ENCODE measurements at regions not wholly inside any gene's neighbourhood (a gene's known extent, or its start where the extent isn't known, plus 50 kb on each side); places are given as distances from the start of the nearest gene placed in this dataset.

DNA sequence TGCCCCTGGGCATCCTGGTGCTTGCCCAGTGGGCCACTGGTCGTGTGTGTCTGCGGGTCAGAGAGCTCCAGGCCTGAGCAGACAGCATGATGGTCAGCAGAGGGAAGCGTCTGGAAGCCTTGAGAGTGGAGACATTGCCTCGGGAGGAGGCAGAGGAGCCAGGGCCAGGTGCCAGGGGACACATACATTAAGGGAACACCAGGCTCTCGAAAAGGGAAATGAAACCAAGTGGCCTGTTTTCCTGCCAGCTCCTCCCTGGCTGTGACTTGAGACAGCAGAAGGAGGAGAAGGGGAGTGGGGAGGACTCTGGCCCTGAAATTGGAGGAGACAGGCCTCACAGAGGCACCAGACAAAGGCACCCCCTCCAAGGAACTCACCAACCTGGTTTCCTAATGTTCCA lies 62.4 kb upstream of the LRP8 start:
- intact Hi-C loops (cut with micrococcal nuclease; ENCODE audit: unreplicated experiment) = loop anchor here (10.0 kb wide), 1 partner anchor 65 kb away; the partner anchor contains the start of gene LRP8
- CTCF ChIA-PET = interaction anchor here (0.7 to 1.3 kb wide), 2 partner anchors 112 to 114 kb away, joined by 3 to 5 read pairs; no protein-coding TSS in a partner anchor
- H3K27ac Mint-ChIP-seq (ENCODE audit: unreplicated experiment) = no peak overlapping the region
- no peaks in the 10 kb centered on the region for H3K9me3 ChIP-seq
- H3K27me3 ChIP-seq (replicated peaks; ENCODE audit: control insufficient read depth, insufficient read depth, low read length) = no peaks in the 10 kb centered on the region
- no peak overlapping the region for H3K4me3 Mint-ChIP-seq (ENCODE audit: unreplicated experiment)
- no peaks in the 10 kb centered on the region for H3K4me1 Mint-ChIP-seq (ENCODE audit: low read depth, unreplicated experiment)
- TF ChIP-seq, protein P1, sequence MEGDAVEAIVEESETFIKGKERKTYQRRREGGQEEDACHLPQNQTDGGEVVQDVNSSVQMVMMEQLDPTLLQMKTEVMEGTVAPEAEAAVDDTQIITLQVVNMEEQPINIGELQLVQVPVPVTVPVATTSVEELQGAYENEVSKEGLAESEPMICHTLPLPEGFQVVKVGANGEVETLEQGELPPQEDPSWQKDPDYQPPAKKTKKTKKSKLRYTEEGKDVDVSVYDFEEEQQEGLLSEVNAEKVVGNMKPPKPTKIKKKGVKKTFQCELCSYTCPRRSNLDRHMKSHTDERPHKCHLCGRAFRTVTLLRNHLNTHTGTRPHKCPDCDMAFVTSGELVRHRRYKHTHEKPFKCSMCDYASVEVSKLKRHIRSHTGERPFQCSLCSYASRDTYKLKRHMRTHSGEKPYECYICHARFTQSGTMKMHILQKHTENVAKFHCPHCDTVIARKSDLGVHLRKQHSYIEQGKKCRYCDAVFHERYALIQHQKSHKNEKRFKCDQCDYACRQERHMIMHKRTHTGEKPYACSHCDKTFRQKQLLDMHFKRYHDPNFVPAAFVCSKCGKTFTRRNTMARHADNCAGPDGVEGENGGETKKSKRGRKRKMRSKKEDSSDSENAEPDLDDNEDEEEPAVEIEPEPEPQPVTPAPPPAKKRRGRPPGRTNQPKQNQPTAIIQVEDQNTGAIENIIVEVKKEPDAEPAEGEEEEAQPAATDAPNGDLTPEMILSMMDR (IDR thresholded peaks at IDR 0.05; ENCODE audit: insufficient read depth in 1 of 2, low read depth in 1 of 2, low read length in 1 of 2, severe bottlenecking in 1 of 2, unreplicated experiment in 1 of 2) = no peak
- H3K4me1 ChIP-seq = no peaks in the 10 kb centered on the region
- no peak overlapping the region for H3K4me3 ChIP-seq (ENCODE audit: low read depth, low read length)
- POLR2A ChIA-PET = no interaction called here
- no peak for DNase-seq
- H3K36me3 Mint-ChIP-seq (ENCODE audit: insufficient read depth, unreplicated experiment) = no peaks in the 10 kb centered on the region
- no peaks in the 10 kb centered on the region for H3K36me3 ChIP-seq (ENCODE audit: control insufficient read depth, insufficient read depth, low read length)
- peaks cover 9% of the 10 kb centered on the region for H3K9me3 Mint-ChIP-seq (ENCODE audit: unreplicated experiment)
- BruUV-seq (replicated peaks) = no TSS peak
- peaks cover 3% of the 10 kb centered on the region for H3K27me3 Mint-ChIP-seq (ENCODE audit: insufficient read depth, unreplicated experiment)

DNA sequence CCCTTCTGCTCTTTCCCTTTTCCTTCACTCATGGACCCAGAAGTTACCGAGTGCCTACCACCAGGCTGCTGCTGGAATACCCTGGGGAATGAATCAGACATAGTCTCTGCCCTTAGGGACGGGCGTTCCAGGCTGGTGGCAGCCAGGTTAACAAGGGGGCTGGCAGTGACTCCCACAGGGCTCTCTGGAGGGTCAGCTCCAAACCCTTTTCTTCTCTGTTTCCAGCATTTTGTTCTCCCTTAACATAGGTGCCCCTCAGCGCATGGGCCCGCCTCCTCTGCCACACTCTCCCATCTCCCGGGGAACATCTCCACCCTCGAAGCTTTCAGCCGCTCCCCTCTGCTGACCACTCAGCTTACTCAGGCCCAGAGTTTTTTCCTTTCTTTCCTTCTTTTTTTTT lies 62.9 kb upstream of the LRP8 start:
- TF ChIP-seq, protein P1 (IDR thresholded peaks at IDR 0.05; ENCODE audit: insufficient read depth in 1 of 2, low read depth in 1 of 2, low read length in 1 of 2, severe bottlenecking in 1 of 2, unreplicated experiment in 1 of 2) = no peak
- BruUV-seq (replicated peaks) = no TSS peak
- peaks cover 5% of the 10 kb centered on the region for H3K27me3 Mint-ChIP-seq (ENCODE audit: insufficient read depth, unreplicated experiment)
- intact Hi-C loops (cut with micrococcal nuclease; ENCODE audit: unreplicated experiment) = loop anchor here (10.0 kb wide), 1 partner anchor 66 kb away; the partner anchor contains the start of gene LRP8
- Histone ChIP-seq H3K36me3 (ENCODE audit: control insufficient read depth, insufficient read depth, low read length) (no peaks in the 10 kb centered on the region), H3K4me3 (ENCODE audit: low read depth, low read length) (no peak overlapping the region), H3K9me3 (no peaks in the 10 kb centered on the region), H3K4me1 (no peaks in the 10 kb centered on the region), H3K27me3 (replicated peaks; ENCODE audit: control insufficient read depth, insufficient read depth, low read length) (no peaks in the 10 kb centered on the region)
- H3K27ac Mint-ChIP-seq (ENCODE audit: unreplicated experiment) = no peak overlapping the region
- H3K9me3 Mint-ChIP-seq (ENCODE audit: unreplicated experiment) = peaks cover 9% of the 10 kb centered on the region
- no peaks in the 10 kb centered on the region for H3K36me3 Mint-ChIP-seq (ENCODE audit: insufficient read depth, unreplicated experiment)
- no peak for DNase-seq
- H3K4me1 Mint-ChIP-seq (ENCODE audit: low read depth, unreplicated experiment) = no peaks in the 10 kb centered on the region
- CTCF ChIA-PET = interaction anchor here (0.7 to 1.3 kb wide), 3 partner anchors 112 to 152 kb away, joined by 3 to 7 read pairs (median 5); no protein-coding TSS in a partner anchor
- POLR2A ChIA-PET = no interaction called here
- no peak overlapping the region for H3K4me3 Mint-ChIP-seq (ENCODE audit: unreplicated experiment)

DNA sequence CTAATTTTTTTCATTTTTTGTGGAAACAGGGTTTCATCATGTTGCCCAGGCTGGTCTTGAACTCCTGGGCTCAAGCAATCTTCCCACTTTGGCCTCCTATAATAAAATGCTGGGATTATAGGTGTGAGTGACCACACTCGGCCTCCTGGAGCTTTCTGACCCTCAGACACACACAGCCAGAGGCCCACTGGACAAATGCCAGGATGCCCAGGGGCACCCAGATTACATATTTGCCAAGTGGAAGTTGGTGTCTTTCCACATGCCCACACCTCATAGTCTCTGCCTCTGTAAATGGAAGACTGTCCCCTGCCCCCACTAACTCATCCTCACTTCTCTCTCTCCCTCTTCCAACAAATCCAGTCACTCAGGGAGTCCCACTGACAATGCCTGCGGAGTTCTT lies 63.4 kb upstream of the LRP8 start:
- no TSS peak for BruUV-seq (replicated peaks)
- TF ChIP-seq, protein P1 (IDR thresholded peaks at IDR 0.05; ENCODE audit: insufficient read depth in 1 of 2, low read depth in 1 of 2, low read length in 1 of 2, severe bottlenecking in 1 of 2, unreplicated experiment in 1 of 2) = no peak
- no peaks in the 10 kb centered on the region for H3K27me3 ChIP-seq (replicated peaks; ENCODE audit: control insufficient read depth, insufficient read depth, low read length)
- Mint-ChIP-seq H3K4me1 (ENCODE audit: low read depth, unreplicated experiment) (no peaks in the 10 kb centered on the region), H3K9me3 (ENCODE audit: unreplicated experiment) (peaks cover 4% of the 10 kb centered on the region), H3K4me3 (ENCODE audit: unreplicated experiment) (no peak overlapping the region), H3K27me3 (ENCODE audit: insufficient read depth, unreplicated experiment) (peaks cover 4% of the 10 kb centered on the region), H3K36me3 (ENCODE audit: insufficient read depth, unreplicated experiment) (no peaks in the 10 kb centered on the region), H3K27ac (ENCODE audit: unreplicated experiment) (no peak overlapping the region)
- no peaks in the 10 kb centered on the region for H3K4me1 ChIP-seq
- POLR2A ChIA-PET = no interaction called here
- H3K4me3 ChIP-seq (ENCODE audit: low read depth, low read length) = no peak overlapping the region
- intact Hi-C loops (cut with micrococcal nuclease; ENCODE audit: unreplicated experiment) = loop anchor here (10.0 kb wide), 1 partner anchor 66 kb away; the partner anchor contains the start of gene LRP8
- DNase-seq = no peak
- CTCF ChIA-PET = interaction anchor here (0.7 to 1.3 kb wide), 2 partner anchors 113 to 152 kb away, joined by 5 to 7 read pairs; no protein-coding TSS in a partner anchor
- no peaks in the 10 kb centered on the region for H3K9me3 ChIP-seq
- H3K36me3 ChIP-seq (ENCODE audit: control insufficient read depth, insufficient read depth, low read length) = no peaks in the 10 kb centered on the region

Data from Caco-2 (cell line).